Upper lobe of left lung (tissue), 4 donors: ENCODE measurements at regions not wholly inside any gene's neighbourhood (a gene's known extent, or its start where the extent isn't known, plus 50 kb on each side); places are given as distances from the start of the nearest gene placed in this dataset.

ENCODE experiments used
- POLR2A ChIP-seq, 4 donors: fragments of 450-650 bp; IDR thresholded peaks; one replicate each; pipeline ENCODE4 v1.5.1; 2016 to 2017; ENCODE audit warnings: antibody characterized with exemption in 4 of 4, mild to moderate bottlenecking in 2 of 4
- TF ChIP-seq, protein P1 (sequence below), 6 experiments: fragments of 450-650 bp in 4 of 6; fragments of 200-600 bp in 2 of 6; sonication (generic) in 2 of 6; IDR thresholded peaks; one replicate each; pipeline ENCODE4 v1.5.1; 2016 to 2019; ENCODE audit warnings: antibody characterized with exemption in 6 of 6

GRCh38 chr5:120771202-120771601 is 307.1 kb downstream of the PRR16 start:
- no peak for TF ChIP-seq POLR2A (IDR thresholded peaks at IDR 0.05)
- TF ChIP-seq, protein P1, sequence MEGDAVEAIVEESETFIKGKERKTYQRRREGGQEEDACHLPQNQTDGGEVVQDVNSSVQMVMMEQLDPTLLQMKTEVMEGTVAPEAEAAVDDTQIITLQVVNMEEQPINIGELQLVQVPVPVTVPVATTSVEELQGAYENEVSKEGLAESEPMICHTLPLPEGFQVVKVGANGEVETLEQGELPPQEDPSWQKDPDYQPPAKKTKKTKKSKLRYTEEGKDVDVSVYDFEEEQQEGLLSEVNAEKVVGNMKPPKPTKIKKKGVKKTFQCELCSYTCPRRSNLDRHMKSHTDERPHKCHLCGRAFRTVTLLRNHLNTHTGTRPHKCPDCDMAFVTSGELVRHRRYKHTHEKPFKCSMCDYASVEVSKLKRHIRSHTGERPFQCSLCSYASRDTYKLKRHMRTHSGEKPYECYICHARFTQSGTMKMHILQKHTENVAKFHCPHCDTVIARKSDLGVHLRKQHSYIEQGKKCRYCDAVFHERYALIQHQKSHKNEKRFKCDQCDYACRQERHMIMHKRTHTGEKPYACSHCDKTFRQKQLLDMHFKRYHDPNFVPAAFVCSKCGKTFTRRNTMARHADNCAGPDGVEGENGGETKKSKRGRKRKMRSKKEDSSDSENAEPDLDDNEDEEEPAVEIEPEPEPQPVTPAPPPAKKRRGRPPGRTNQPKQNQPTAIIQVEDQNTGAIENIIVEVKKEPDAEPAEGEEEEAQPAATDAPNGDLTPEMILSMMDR (IDR thresholded peaks at IDR 0.05): no peak
